Germinal center (tissue), 1 donor: ENCODE measurements at regions not wholly inside any gene's neighbourhood (a gene's known extent, or its start where the extent isn't known, plus 50 kb on each side); places are given as distances from the start of the nearest gene placed in this dataset.
"Not testable (repeated sequence)": the region's sequence is repeated elsewhere in the genome, so short reads cannot be mapped to it uniquely, and the experiment has no call there.

Experiments
- DNase-seq: peaks from one replicate; pipeline ENCODE4 v3.0.0; 2012; ENCODE audit warnings: mixed read lengths, low spot score

GRCh38 chr3:35849496-35849895 lies 210.2 kb downstream of the ARPP21 start:
- DNase-seq, result no peak

- DNase-seq, result no peak
Measured at GRCh38 chr3:35849963-35850362, 210.6 kb downstream of the ARPP21 start.

- DNase-seq, result no peak
Measured at GRCh38 chr3:35857004-35857403, 217.7 kb downstream of the ARPP21 start.

- DNase-seq, result no peak
Measured at GRCh38 chr3:35862057-35862456, 222.7 kb downstream of the ARPP21 start.

- no peak for DNase-seq
Measured at GRCh38 chr3:35864871-35865270, 225.5 kb downstream of the ARPP21 start.

- DNase-seq, result no peak
Measured at GRCh38 chr3:35867791-35868190, 228.5 kb downstream of the ARPP21 start.

- no peak for DNase-seq
Measured at GRCh38 chr3:35871009-35871408, 231.7 kb downstream of the ARPP21 start.

- no peak for DNase-seq
Measured at GRCh38 chr3:35883929-35884328, 244.6 kb downstream of the ARPP21 start.

- no peak for DNase-seq
Measured at GRCh38 chr3:35894735-35895134, 255.4 kb downstream of the ARPP21 start.

GRCh38 chr3:35899245-35899644 lies 259.9 kb downstream of the ARPP21 start:
- DNase-seq, result no peak

- DNase-seq, result no peak
Measured at GRCh38 chr3:35900079-35900478, 260.8 kb downstream of the ARPP21 start.

GRCh38 chr3:35908366-35909232 lies 269.3 kb downstream of the ARPP21 start:
- peak; percentile 13 for DNase-seq

- no peak for DNase-seq
Measured at GRCh38 chr3:35919160-35919559, 279.8 kb downstream of the ARPP21 start.

GRCh38 chr3:35921718-35922117 lies 282.4 kb downstream of the ARPP21 start:
- DNase-seq, result no peak

- DNase-seq, result not testable (repeated sequence)
Measured at GRCh38 chr3:35924070-35924469, 284.7 kb downstream of the ARPP21 start.

- no peak for DNase-seq
Measured at GRCh38 chr3:35927441-35927840, 288.1 kb downstream of the ARPP21 start.

- no peak for DNase-seq
Measured at GRCh38 chr3:35929158-35929557, 289.8 kb downstream of the ARPP21 start.

- no peak for DNase-seq
Measured at GRCh38 chr3:35931867-35932266, 292.5 kb downstream of the ARPP21 start.

- DNase-seq, result no peak
Measured at GRCh38 chr3:35932995-35933394, 293.7 kb downstream of the ARPP21 start.

- no peak for DNase-seq
Measured at GRCh38 chr3:35936571-35936970, 297.2 kb downstream of the ARPP21 start.

- DNase-seq, result no peak
Measured at GRCh38 chr3:35944926-35945710, 305.8 kb downstream of the ARPP21 start.

- no peak for DNase-seq
Measured at GRCh38 chr3:35946121-35946853, 307.0 kb downstream of the ARPP21 start.
